K562 (cell line): ENCODE measurements at regions not wholly inside any gene's neighbourhood (a gene's known extent, or its start where the extent isn't known, plus 50 kb on each side); places are given as distances from the start of the nearest gene placed in this dataset.

Experiments
- ATAC-seq: fragments of 200-7000 bp; cut with Tn5 transposase; 3 replicates; pipeline ENCODE4 v1.9.1; 2020; ENCODE audit warnings: moderate library complexity
- BruUV-seq: library from RNA; stranded (reverse); fragments of 400-500 nt; replicated peaks from 2 replicates; lab custom pipeline; 2021; lab: Mats Ljungman, UMichigan
- CTCF ChIA-PET: fragments of 300-600 bp; formaldehyde crosslinking; extraction: SDS; loops from one replicate; lab custom pipeline; 2021; ENCODE audit warnings: low intra/inter-chr PET ratio; lab: Yijun Ruan, JAX
- POLR2A ChIA-PET: fragments of 300-600, 350-650 bp; sonication (Branson Sonifier 250); formaldehyde crosslinking; extraction: SDS; loops from one replicate; lab custom pipeline; 2021; ENCODE audit warnings: antibody characterized with exemption, inconsistent platforms; lab: Yijun Ruan, JAX
- DNase-seq, 4 experiments: peaks; one replicate each; pipeline versions ENCODE4 v3.0.0 to v3.0.0-alpha.2; 2011 to 2018; ENCODE audit warnings: low spot score in 3 of 4, mixed read lengths in 3 of 4; ENCODE audit errors: extremely low read depth in 1 of 4
- FAIRE-seq: peaks from 2 replicates; lab custom pipeline; 2011; peaks lifted over from hg19 to GRCh38; lab: Jason Lieb, UNC
- H2AFZ ChIP-seq: 2 replicates; pipeline ENCODE4 v1.6.0; 2011; ENCODE audit warnings: low read depth, low read length, control low read depth, inconsistent platforms
- H3K27ac ChIP-seq: fragments of 200-600 bp; 3 replicates; pipeline ENCODE4 v1.8.0; 2011; ENCODE audit warnings: low read depth, mild to moderate bottlenecking, control low read depth, inconsistent platforms, low read length, moderate library complexity, mixed read lengths; ENCODE audit errors: extremely low read depth
- H3K27me3 ChIP-seq, 2 experiments: fragments of 300-600 bp in 1 of 2; 2 replicates in 1 of 2; 3 replicates in 1 of 2; pipeline versions ENCODE4 v1.6.0 to v1.8.0; 2011; ENCODE audit warnings: inconsistent platforms in 2 of 2, low read length in 2 of 2, mild to moderate bottlenecking in 1 of 2, mixed read lengths in 1 of 2, moderate library complexity in 1 of 2; ENCODE audit not compliant: control insufficient read depth in 2 of 2, insufficient read depth in 2 of 2
- H3K36me3 ChIP-seq: fragments of 300-600 bp; 3 replicates; pipeline ENCODE4 v1.8.0; 2011; ENCODE audit warnings: mild to moderate bottlenecking, low read length, inconsistent platforms; ENCODE audit not compliant: control insufficient read depth, insufficient read depth
- H3K4me1 ChIP-seq, 2 experiments: fragments of 200-600 bp in 1 of 2; replicated peaks in 1 of 2; 2 replicates in 1 of 2; 3 replicates in 1 of 2; pipeline versions ENCODE4 v1.5.1 to v1.8.0; 2011; ENCODE audit warnings: inconsistent platforms in 2 of 2, low read length in 2 of 2, mild to moderate bottlenecking in 1 of 2, mixed read lengths in 1 of 2, moderate library complexity in 1 of 2; ENCODE audit not compliant: control insufficient read depth in 2 of 2, insufficient read depth in 2 of 2
- H3K4me2 ChIP-seq: 2 replicates; pipeline ENCODE4 v1.6.1; 2011; ENCODE audit warnings: low read length, control low read depth, inconsistent platforms, mixed read lengths; ENCODE audit not compliant: insufficient read depth
- H3K4me3 ChIP-seq: fragments of 200-600 bp; sonication (generic), shearing (Covaris generic); 2 replicates; pipeline ENCODE4 v1.5.1; 2016; ENCODE audit warnings: control low read depth, inconsistent platforms
- H3K79me2 ChIP-seq: fragments of 200-600 bp; 3 replicates; pipeline ENCODE4 v1.8.0; 2011; ENCODE audit warnings: low read length, inconsistent platforms; ENCODE audit not compliant: control insufficient read depth, insufficient read depth
- H3K9ac ChIP-seq, 2 experiments: 2 replicates each; pipeline versions ENCODE4 v1.6.0 to v1.6.1; 2011; ENCODE audit warnings: low read depth in 2 of 2, low read length in 2 of 2, control low read depth in 1 of 2, inconsistent platforms in 1 of 2, mild to moderate bottlenecking in 1 of 2, mixed read lengths in 1 of 2; ENCODE audit not compliant: insufficient read depth in 1 of 2
- H3K9me1 ChIP-seq: one replicate; pipeline ENCODE4 v1.6.0; 2011; ENCODE audit warnings: inconsistent platforms, mild to moderate bottlenecking, low read length, moderate library complexity; ENCODE audit not compliant: control insufficient read depth, insufficient read depth
- H3K9me3 ChIP-seq: replicated peaks from 2 replicates; pipeline ENCODE4 v1.5.1; 2011; ENCODE audit warnings: low read depth, low read length, inconsistent platforms; ENCODE audit not compliant: control insufficient read depth, insufficient read depth
- H4K20me1 ChIP-seq: replicated peaks from 2 replicates; pipeline ENCODE4 v1.6.1; 2011; ENCODE audit warnings: low read length, inconsistent platforms, mixed read lengths; ENCODE audit not compliant: control insufficient read depth, insufficient read depth
- BRD4 ChIP-seq: fragments of 200-600 bp; sonication (generic); IDR thresholded peaks from 2 replicates; pipeline ENCODE4 v1.6.1; 2017; ENCODE audit warnings: inconsistent platforms
- CBX3 ChIP-seq, 2 experiments: IDR thresholded peaks; 1 replicate in 1 of 2; 2 replicates in 1 of 2; pipeline ENCODE4 v1.6.1; 2012; ENCODE audit warnings: inconsistent platforms in 2 of 2, low read length in 2 of 2, borderline replicate concordance in 1 of 2, control low read depth in 1 of 2
- CCNT2 ChIP-seq: IDR thresholded peaks from 2 replicates; pipeline ENCODE4 v1.6.1; 2011; ENCODE audit warnings: borderline replicate concordance, low read depth, mild to moderate bottlenecking, moderate library complexity, mixed read lengths, low read length; ENCODE audit not compliant: insufficient read length; ENCODE audit errors: extremely low read depth
- FOXM1 ChIP-seq, 2 experiments: fragments of 450-650 bp in 1 of 2; sonication (generic) in 1 of 2; formaldehyde crosslinking in 1 of 2; IDR thresholded peaks; 2 replicates each; pipeline versions ENCODE4 v1.6.1 to v1.9.0; 2017 to 2022; ENCODE audit warnings: low read depth in 2 of 2, mild to moderate bottlenecking in 2 of 2, missing genetic modification reagents in 1 of 2, moderate library complexity in 1 of 2
- GTF2A2 ChIP-seq: IDR thresholded peaks from 2 replicates; pipeline ENCODE4 v1.6.1; 2016; ENCODE audit warnings: mild to moderate bottlenecking, missing genetic modification characterization, missing compliant biosample characterization
- GTF2E2 ChIP-seq: fragments of 200-800 bp; sonication (Bioruptor generic); IDR thresholded peaks from 2 replicates; pipeline ENCODE4 v1.6.1; 2016; ENCODE audit warnings: missing genetic modification characterization, missing compliant biosample characterization
- HINFP ChIP-seq: fragments of 450-650 bp; conservative IDR thresholded peaks from 2 replicates; pipeline ENCODE4 v1.6.1; 2016; ENCODE audit warnings: missing genetic modification characterization, low read depth, mild to moderate bottlenecking, control low read depth, missing compliant biosample characterization
- KAT2B ChIP-seq: IDR thresholded peaks from one replicate; pipeline ENCODE4 v1.6.1; 2012; ENCODE audit warnings: low read depth, mild to moderate bottlenecking, control low read depth, inconsistent platforms, low read length, moderate library complexity
- NEUROD1 ChIP-seq: fragments of 150-350 bp; IDR thresholded peaks from 2 replicates; pipeline ENCODE4 v1.6.1; 2014; ENCODE audit warnings: borderline replicate concordance, low read length, low read depth; ENCODE audit not compliant: partially characterized antibody
- POLR3G ChIP-seq: IDR thresholded peaks from 2 replicates; pipeline ENCODE4 v1.6.1; 2011; ENCODE audit not compliant: insufficient read length, insufficient replicate concordance; ENCODE audit errors: extremely low read depth
- RBM34 ChIP-seq: fragments of 200-400 bp; formaldehyde crosslinking; IDR thresholded peaks from 2 replicates; pipeline ENCODE4 v1.6.1; 2018; ENCODE audit warnings: low read length, borderline replicate concordance; ENCODE audit not compliant: insufficient read depth
- SNIP1 ChIP-seq: fragments of 450-650 bp; IDR thresholded peaks from 2 replicates; pipeline ENCODE4 v1.7.1; 2017; ENCODE audit warnings: low read depth, mild to moderate bottlenecking
- SREBF1 ChIP-seq: fragments of 150-350 bp; IDR thresholded peaks from 2 replicates; pipeline ENCODE4 v1.6.1; 2014; ENCODE audit warnings: antibody characterized with exemption, low read depth, low read length, borderline replicate concordance
- SRF ChIP-seq, 2 experiments: fragments of 250-450, 450-650 bp in 1 of 2; sonication (Bioruptor Pico) in 1 of 2; sonication (generic) in 1 of 2; formaldehyde crosslinking; IDR thresholded peaks; 2 replicates each; pipeline versions ENCODE4 v1.5.0 to v1.5.1; 2020 to 2022; ENCODE audit warnings: mild to moderate bottlenecking in 1 of 2, missing genetic modification reagents in 1 of 2
- THRB ChIP-seq: fragments of 450-650 bp; formaldehyde crosslinking; conservative IDR thresholded peaks from 2 replicates; pipeline ENCODE4 v1.4.0; 2022; ENCODE audit warnings: mild to moderate bottlenecking, missing genetic modification characterization
- ZFX ChIP-seq: sonication (generic); formaldehyde crosslinking; IDR thresholded peaks from 2 replicates; pipeline ENCODE4 v1.8.0; 2022; ENCODE audit warnings: mild to moderate bottlenecking, missing genetic modification reagents, moderate library complexity
- ZNF766 ChIP-seq: fragments of 200-800 bp; sonication (Bioruptor generic); conservative IDR thresholded peaks from 2 replicates; pipeline ENCODE4 v1.6.1; 2016; ENCODE audit warnings: missing genetic modification characterization, missing compliant biosample characterization
- ZNF778 ChIP-seq: fragments of 450-650 bp; formaldehyde crosslinking; IDR thresholded peaks from 2 replicates; pipeline ENCODE4 v1.4.0; 2020; ENCODE audit warnings: mild to moderate bottlenecking, moderate library complexity
- WGBS: fragments of 100-300 bp; shearing (Covaris generic); methylation state at CpG from one replicate; pipeline ENCODE4 v1.1.6; 2016; ENCODE audit warnings: low coverage, mixed read lengths; ENCODE audit not compliant: insufficient coverage; ENCODE audit errors: missing lambda C conversion rate; 5-methylcytosine and 5-hydroxymethylcytosine counted together
- in situ Hi-C: fragments of 300-500 bp; cut with MboI; formaldehyde crosslinking; loops from 4 replicates; pipeline ENCODE4 v1.15.0; 2018; ENCODE audit warnings: inconsistent platforms, mixed read lengths
- intact Hi-C: fragments of 100-400 bp; cut with micrococcal nuclease; formaldehyde crosslinking; loops from 2 replicates; pipeline ENCODE4 v1.14.2; 2022

- ATAC-seq: peak; percentile 61
- 9% methylated on average over 4 of the region's 4 CpGs for WGBS
- Histone ChIP-seq H3K79me2 (no peaks in the 10 kb centered on the region), H3K4me2 (no peak overlapping the region), H3K9me1 (no peaks in the 10 kb centered on the region), H3K4me3 (no peak overlapping the region), H3K27ac (peak overlapping the region; percentile 57; the same call in 2 of the 3 replicates), H3K9ac (no peak overlapping the region), H3K36me3 (peaks cover 5% of the 10 kb centered on the region), H2AFZ (peak overlapping the region; percentile 74), H3K4me1 (peaks cover 3 to 33% of the 10 kb centered on the region in 2 experiments; a peak in 4 of 5 replicates), H3K27me3 (no peaks in the 10 kb centered on the region), H3K9me3 (peaks cover 10% of the 10 kb centered on the region; the same call in 1 of the 2 replicates), H4K20me1 (no peaks in the 10 kb centered on the region)
- CTCF ChIA-PET: no interaction called here
- POLR2A ChIA-PET: interaction anchor here (0.6 kb wide), 1 partner anchor 129 kb away, joined by 3 read pairs; no protein-coding TSS in a partner anchor
- intact Hi-C loops: loop anchor here (5.0 kb wide), 1 partner anchor 204 kb away; no protein-coding TSS in a partner anchor
- no TSS peak for BruUV-seq
- DNase-seq: peak in 2 of 4 experiments; percentile 34 to 65
- in situ Hi-C loops: no loop called here
- FAIRE-seq: no peak
- TF ChIP-seq CBX3 (IDR thresholded peaks at IDR 0.05; ENCODE audit: borderline replicate concordance in 1 of 2, low read length in 2 of 2) (peak in 1 of 2 experiments; percentile 35; a peak in 1 of 3 replicates), HINFP (tag) (no peak), RBM34 (no peak), THRB (CRISPR knock-in tag) (no peak), BRD4 (no peak), ZFX (no peak), CCNT2 (no peak), GTF2A2 (tag) (no peak), SREBF1 (no peak), NEUROD1 (no peak), POLR3G (no peak), ZNF778 (CRISPR knock-in tag) (no peak), FOXM1 (IDR thresholded peaks at IDR 0.05; ENCODE audit: low read depth) (no peak), FOXM1 (CRISPR knock-in tag; IDR thresholded peaks at IDR 0.05; ENCODE audit: low read depth) (no peak), ZNF766 (CRISPR knock-in tag) (peak; percentile 76), GTF2E2 (tag) (no peak), SRF (CRISPR knock-in tag; IDR thresholded peaks at IDR 0.05) (no peak), KAT2B (no peak), SNIP1 (no peak)
These were observed 110.2 kb downstream of the APIP start for GRCh38 chr11:34805937-34806336.
